ENCODE measurements at regions not wholly inside any gene's neighbourhood (a gene's known extent, or its start where the extent isn't known, plus 50 kb on each side); places are given as distances from the start of the nearest gene placed in this dataset.

GRCh38 chr12:90823859-90824258, 131.1 kb downstream of the CCER1 start:
- no peak for TF ChIP-seq EZH2 (IDR thresholded peaks at IDR 0.05; ENCODE audit: borderline replicate concordance, low read depth, low read length, severe bottlenecking)
- no peak for TF ChIP-seq CTCF (IDR thresholded peaks at IDR 0.05; ENCODE audit: borderline replicate concordance, extremely low read depth, low read length, poor library complexity, severe bottlenecking)
